NB4 (cell line): ENCODE measurements at regions not wholly inside any gene's neighbourhood (a gene's known extent, or its start where the extent isn't known, plus 50 kb on each side); places are given as distances from the start of the nearest gene placed in this dataset.

Experiments
- DNase-seq: peaks from one replicate; pipeline ENCODE4 v3.0.0; 2010; ENCODE audit warnings: low read depth
- H3K4me3 ChIP-seq: one replicate; pipeline ENCODE4 v1.5.1; 2011; ENCODE audit warnings: mild to moderate bottlenecking, low read depth, low read length, moderate library complexity
- CTCF ChIP-seq: IDR thresholded peaks from one replicate; pipeline ENCODE4 v1.5.1; 2012; ENCODE audit warnings: low read depth, low read length
- MAX ChIP-seq: IDR thresholded peaks from 2 replicates; pipeline ENCODE4 v1.6.1; 2011; ENCODE audit warnings: low read depth, low read length
- MYC ChIP-seq: IDR thresholded peaks from 2 replicates; pipeline ENCODE4 v1.6.1; 2011; ENCODE audit warnings: low read depth, low read length
- POLR2A ChIP-seq: IDR thresholded peaks from 2 replicates; pipeline ENCODE4 v1.6.1; 2011; ENCODE audit warnings: mild to moderate bottlenecking; ENCODE audit not compliant: insufficient read length; ENCODE audit errors: extremely low read depth

GRCh38 chr1:234771642-234772344 is 161.8 kb upstream of the IRF2BP2 start:
- H3K4me3 ChIP-seq, result peak overlapping the region; percentile 64
- DNase-seq, result peak; percentile 69
- TF ChIP-seq MAX, result no peak
- TF ChIP-seq CTCF, result no peak
- no peak for TF ChIP-seq POLR2A
- no peak for TF ChIP-seq MYC

- peak overlapping the region; percentile 64 for H3K4me3 ChIP-seq
- peak; percentile 22 for DNase-seq
- TF ChIP-seq POLR2A, result no peak
- no peak for TF ChIP-seq CTCF
- TF ChIP-seq MAX, result no peak
- no peak for TF ChIP-seq MYC
Measured at GRCh38 chr1:234770924-234771540, 161.1 kb upstream of the IRF2BP2 start.

GRCh38 chr1:234769986-234770795 is 160.2 kb upstream of the IRF2BP2 start:
- peak; percentile 33 for DNase-seq
- TF ChIP-seq MYC (no peak), MAX (no peak), CTCF (no peak)

GRCh38 chr1:234769284-234769985 is 159.5 kb upstream of the IRF2BP2 start:
- DNase-seq, result no peak
- H3K4me3 ChIP-seq, result no peak overlapping the region
- no peak for TF ChIP-seq MYC
- TF ChIP-seq MAX, result no peak
- TF ChIP-seq CTCF, result no peak
- no peak for TF ChIP-seq POLR2A

More at GRCh38 chr1:234769986-234770795, 160.2 kb upstream of the IRF2BP2 start:
- H3K4me3 ChIP-seq, result peak overlapping the region; percentile 64

GRCh38 chr1:234768569-234769283 is 158.7 kb upstream of the IRF2BP2 start:
- TF ChIP-seq POLR2A (no peak), MYC (0 out of 2 replicates have a peak, but pooled peaks have one; percentile 11)
- peak overlapping the region; percentile 13 for H3K4me3 ChIP-seq
- peak; percentile 81 for DNase-seq
